Activated CD8-positive, alpha-beta memory T cell treated with anti-CD3 and anti-CD28 coated beads, Interleukin-2, amount 10 ng/mL, durations not matched to agents 7 days and 5 days (primary cell): ENCODE measurements at regions not wholly inside any gene's neighbourhood (a gene's known extent, or its start where the extent isn't known, plus 50 kb on each side); places are given as distances from the start of the nearest gene placed in this dataset.

ENCODE experiments used
- ATAC-seq: fragments of 150-1000 bp; cut with Tn5 transposase; one replicate; pipeline ENCODE4 v1.10.0; 2021; ENCODE audit warnings: moderate library complexity
- CTCF ChIA-PET: fragments of 350-600 bp; sonication (Branson Sonifier 250); formaldehyde crosslinking; loops from one replicate; lab custom pipeline; 2021; ENCODE audit warnings: antibody characterized with exemption; lab: Charles Lee
- DNase-seq: peaks from one replicate; pipeline ENCODE4 v3.0.0-alpha.2; 2020
- H3K27ac Mint-ChIP-seq: one replicate; pipeline ENCODE4 v1.8.0; 2021; ENCODE audit warnings: mild to moderate bottlenecking, mixed read lengths
- H3K27me3 Mint-ChIP-seq: one replicate; pipeline ENCODE4 v1.8.0; 2021; ENCODE audit warnings: mixed read lengths
- H3K36me3 Mint-ChIP-seq: one replicate; pipeline ENCODE4 v1.8.0; 2021; ENCODE audit warnings: mild to moderate bottlenecking, mixed read lengths
- H3K4me1 Mint-ChIP-seq: one replicate; pipeline ENCODE4 v1.8.0; 2021; ENCODE audit warnings: mixed read lengths
- H3K4me3 Mint-ChIP-seq: one replicate; pipeline ENCODE4 v1.8.0; 2021; ENCODE audit warnings: mild to moderate bottlenecking, moderate library complexity, mixed read lengths
- H3K9me3 Mint-ChIP-seq: one replicate; pipeline ENCODE4 v1.8.0; 2022; ENCODE audit warnings: low read depth, mixed read lengths

DNA sequence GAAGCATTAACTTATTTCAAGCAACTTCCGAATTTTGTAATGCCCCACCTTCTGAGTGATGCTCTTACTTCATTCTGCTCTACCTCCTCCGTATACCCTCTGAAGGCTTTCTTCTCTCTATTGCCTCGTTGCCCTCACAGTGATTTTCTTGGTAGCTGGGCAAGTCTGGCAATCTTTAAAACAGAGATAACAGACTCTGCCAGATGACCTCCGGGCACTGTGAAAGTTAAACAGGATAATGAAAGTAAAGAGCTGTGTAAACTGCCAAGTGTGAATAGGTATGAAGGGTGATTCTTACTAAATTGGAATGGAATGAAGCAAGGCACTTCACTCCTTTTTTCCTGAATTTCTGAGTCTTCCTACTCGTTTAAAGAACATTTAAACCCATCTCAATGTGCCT, 207.3 kb upstream of the GYPC start:
- no peak for DNase-seq
- ATAC-seq, result no peak
- CTCF ChIA-PET, result no interaction called here
- no peaks in the 10 kb centered on the region for H3K4me1 Mint-ChIP-seq
- H3K36me3 Mint-ChIP-seq, result no peaks in the 10 kb centered on the region
- H3K27ac Mint-ChIP-seq, result no peak overlapping the region
- no peak overlapping the region for H3K4me3 Mint-ChIP-seq
- no peaks in the 10 kb centered on the region for H3K9me3 Mint-ChIP-seq
- H3K27me3 Mint-ChIP-seq, result no peaks in the 10 kb centered on the region

DNA sequence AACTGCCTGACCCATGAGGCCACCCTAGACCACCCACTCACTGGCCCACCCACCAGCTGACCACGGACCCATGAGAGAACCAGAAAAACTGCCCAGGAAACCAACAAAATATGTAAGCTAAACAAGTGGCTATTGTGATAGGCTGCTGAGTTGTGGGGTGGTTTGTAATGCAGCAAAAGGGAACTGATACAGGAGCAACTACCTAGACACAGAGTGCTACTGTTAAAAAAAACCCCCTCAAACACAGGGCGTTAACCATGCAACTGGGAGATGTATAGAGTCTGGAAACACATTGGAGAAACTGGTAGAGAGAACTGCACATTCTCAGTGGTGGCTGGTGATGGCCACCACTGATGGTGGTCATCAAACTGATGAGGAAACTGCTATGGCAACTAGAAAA, 206.3 kb upstream of the GYPC start:
- Mint-ChIP-seq H3K27ac (no peak overlapping the region), H3K4me3 (no peak overlapping the region), H3K9me3 (no peaks in the 10 kb centered on the region), H3K27me3 (no peaks in the 10 kb centered on the region), H3K4me1 (no peaks in the 10 kb centered on the region), H3K36me3 (no peaks in the 10 kb centered on the region)
- DNase-seq (no peak), ATAC-seq (no peak)
- CTCF ChIA-PET, result no interaction called here

DNA sequence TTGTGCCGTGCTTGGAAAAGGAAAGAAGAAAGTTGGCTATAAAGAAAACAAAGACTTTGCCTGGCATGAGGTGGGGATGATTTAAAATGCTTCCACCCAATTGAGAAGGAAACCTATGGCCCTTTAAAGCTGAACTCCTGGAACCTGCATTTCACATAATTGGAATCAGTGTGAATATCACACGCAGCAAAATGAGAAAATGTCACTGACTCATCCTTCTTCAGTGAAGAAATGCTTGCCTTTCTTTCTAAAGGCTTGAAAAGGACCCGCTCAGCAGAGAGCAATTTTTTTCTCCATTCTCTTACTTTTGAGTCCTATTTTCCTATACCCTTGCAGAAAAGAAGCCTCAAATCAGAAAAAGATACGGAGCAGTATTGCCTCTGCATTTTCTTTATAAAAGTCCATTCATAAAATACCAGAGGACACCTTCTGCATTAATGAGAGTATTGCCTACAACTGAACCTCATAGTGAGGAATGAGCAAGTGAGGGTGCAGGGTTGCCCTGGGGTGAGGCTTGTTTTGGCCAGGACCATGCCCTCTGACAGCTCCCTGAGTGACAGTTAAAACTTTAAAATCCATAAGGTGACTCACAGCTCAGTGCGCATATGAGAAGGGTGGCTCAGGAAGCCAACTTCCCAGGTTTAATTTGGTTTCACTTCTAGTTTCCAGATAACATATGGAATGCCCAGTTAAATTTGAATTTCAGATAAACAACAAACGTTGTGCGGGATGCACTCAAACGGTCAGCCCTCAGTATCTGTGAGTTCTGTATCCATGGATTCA, 191.9 kb upstream of the GYPC start:
- H3K4me1 Mint-ChIP-seq, result peaks cover 5% of the 10 kb centered on the region
- ATAC-seq (no peak), DNase-seq (no peak)
- no peaks in the 10 kb centered on the region for H3K9me3 Mint-ChIP-seq
- no peaks in the 10 kb centered on the region for H3K36me3 Mint-ChIP-seq
- CTCF ChIA-PET, result no interaction called here
- H3K27me3 Mint-ChIP-seq, result no peaks in the 10 kb centered on the region
- H3K27ac Mint-ChIP-seq, result no peak overlapping the region
- no peak overlapping the region for H3K4me3 Mint-ChIP-seq

DNA sequence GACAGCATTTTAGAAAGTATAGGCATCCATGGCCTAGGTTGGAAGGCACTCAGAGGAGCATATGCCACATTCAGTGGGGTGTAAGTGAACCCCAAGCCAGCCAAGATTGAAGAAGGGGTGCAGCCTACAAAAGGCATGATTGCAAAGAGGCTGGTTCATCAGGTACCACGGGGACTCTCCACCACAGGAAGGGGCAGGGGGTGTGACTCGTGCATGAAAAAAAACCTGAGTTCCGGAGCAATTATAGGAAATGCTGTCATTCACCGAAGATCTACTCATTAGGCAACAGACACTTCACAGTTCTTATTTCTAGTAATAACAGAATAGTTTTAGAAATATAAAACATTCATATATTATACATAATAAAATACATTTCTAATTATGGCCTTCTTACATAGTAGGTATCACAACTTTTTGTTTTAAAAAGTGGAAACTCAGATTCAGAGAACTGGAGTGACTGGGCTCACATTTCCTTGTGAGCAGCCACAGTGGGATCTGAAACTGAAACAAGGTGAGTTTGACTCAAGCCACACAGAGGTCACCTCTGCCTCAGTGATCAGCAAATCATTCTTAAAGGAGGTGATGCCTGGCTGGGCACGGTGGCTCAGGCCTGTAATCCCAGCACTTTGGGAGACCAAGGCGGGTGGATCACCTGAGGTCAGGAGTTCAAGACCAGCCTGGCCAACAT, 188.4 kb upstream of the GYPC start:
- peak; percentile 42 for ATAC-seq
- Mint-ChIP-seq H3K27me3 (peaks cover 4% of the 10 kb centered on the region), H3K4me1 (peaks cover 5% of the 10 kb centered on the region), H3K4me3 (no peak overlapping the region), H3K9me3 (no peaks in the 10 kb centered on the region), H3K27ac (no peak overlapping the region), H3K36me3 (no peaks in the 10 kb centered on the region)
- no peak for DNase-seq
- CTCF ChIA-PET, result no interaction called here

DNA sequence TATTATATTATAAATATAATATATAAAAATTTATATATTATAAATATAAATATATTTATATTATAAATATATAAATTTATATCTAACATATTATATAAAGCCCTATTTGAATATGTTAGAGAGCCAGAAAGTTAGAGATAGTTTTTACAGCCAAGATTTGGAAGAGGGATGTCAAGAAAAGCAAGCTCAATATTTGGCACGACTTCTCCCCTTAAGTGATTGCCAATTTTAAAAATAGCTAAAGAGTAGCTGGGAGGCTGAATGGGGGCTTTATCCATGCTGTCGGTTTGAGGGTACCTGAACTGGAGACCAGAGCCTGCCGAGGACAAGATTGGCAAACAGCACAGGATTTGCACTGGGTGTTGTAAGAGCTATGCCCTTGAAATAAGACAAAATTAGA, 180.9 kb upstream of the GYPC start:
- Mint-ChIP-seq H3K9me3 (no peaks in the 10 kb centered on the region), H3K4me1 (no peaks in the 10 kb centered on the region), H3K4me3 (no peak overlapping the region), H3K27ac (no peak overlapping the region), H3K36me3 (no peaks in the 10 kb centered on the region), H3K27me3 (peaks cover 12% of the 10 kb centered on the region)
- CTCF ChIA-PET, result no interaction called here
- no peak for DNase-seq
- ATAC-seq, result no peak

DNA sequence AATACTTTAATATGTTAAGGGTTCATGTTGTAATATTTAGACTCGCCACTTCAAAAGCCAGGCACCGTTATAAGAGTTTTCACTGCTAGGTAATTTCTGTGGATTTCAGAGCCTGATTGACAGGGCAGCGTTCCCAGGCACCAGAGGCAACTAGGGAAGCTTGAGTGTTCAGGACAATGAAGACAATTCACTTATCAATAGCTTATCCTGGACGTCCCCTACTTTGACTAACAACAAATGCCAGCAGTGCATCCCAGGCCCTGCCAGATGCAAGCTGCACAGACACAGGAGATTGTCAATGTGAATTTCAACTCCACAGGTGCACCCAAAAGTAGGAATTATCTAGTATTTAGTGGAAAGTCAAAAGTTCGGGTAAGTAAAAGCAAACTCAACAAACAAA, 179.3 kb upstream of the GYPC start:
- DNase-seq (no peak), ATAC-seq (no peak)
- no peaks in the 10 kb centered on the region for H3K9me3 Mint-ChIP-seq
- H3K36me3 Mint-ChIP-seq, result no peaks in the 10 kb centered on the region
- CTCF ChIA-PET, result no interaction called here
- peaks cover 8% of the 10 kb centered on the region for H3K27me3 Mint-ChIP-seq
- H3K27ac Mint-ChIP-seq, result no peak overlapping the region
- H3K4me3 Mint-ChIP-seq, result no peak overlapping the region
- no peaks in the 10 kb centered on the region for H3K4me1 Mint-ChIP-seq

DNA sequence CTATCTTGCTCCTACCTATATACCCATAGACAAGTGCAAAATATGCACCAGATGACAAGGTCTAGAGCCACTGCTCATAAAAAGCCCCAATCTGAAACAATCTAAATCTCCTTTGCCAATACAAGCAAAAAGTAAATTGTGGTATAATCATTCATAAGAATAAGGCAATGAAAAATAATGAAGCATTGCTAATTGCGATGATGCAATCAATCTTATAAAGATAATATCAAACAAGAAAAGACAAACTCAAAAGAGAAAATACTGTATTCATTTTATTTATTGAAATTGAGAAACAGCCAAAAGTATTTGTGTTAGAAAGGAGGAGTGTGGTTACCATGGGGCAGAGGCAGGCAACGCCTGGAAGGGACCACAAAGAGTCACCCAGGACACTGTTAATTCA, 175.9 kb upstream of the GYPC start:
- no peak overlapping the region for H3K4me3 Mint-ChIP-seq
- H3K36me3 Mint-ChIP-seq, result no peaks in the 10 kb centered on the region
- DNase-seq, result no peak
- peaks cover 10% of the 10 kb centered on the region for H3K27me3 Mint-ChIP-seq
- H3K4me1 Mint-ChIP-seq, result no peaks in the 10 kb centered on the region
- CTCF ChIA-PET, result no interaction called here
- ATAC-seq, result no peak
- no peaks in the 10 kb centered on the region for H3K9me3 Mint-ChIP-seq
- no peak overlapping the region for H3K27ac Mint-ChIP-seq

DNA sequence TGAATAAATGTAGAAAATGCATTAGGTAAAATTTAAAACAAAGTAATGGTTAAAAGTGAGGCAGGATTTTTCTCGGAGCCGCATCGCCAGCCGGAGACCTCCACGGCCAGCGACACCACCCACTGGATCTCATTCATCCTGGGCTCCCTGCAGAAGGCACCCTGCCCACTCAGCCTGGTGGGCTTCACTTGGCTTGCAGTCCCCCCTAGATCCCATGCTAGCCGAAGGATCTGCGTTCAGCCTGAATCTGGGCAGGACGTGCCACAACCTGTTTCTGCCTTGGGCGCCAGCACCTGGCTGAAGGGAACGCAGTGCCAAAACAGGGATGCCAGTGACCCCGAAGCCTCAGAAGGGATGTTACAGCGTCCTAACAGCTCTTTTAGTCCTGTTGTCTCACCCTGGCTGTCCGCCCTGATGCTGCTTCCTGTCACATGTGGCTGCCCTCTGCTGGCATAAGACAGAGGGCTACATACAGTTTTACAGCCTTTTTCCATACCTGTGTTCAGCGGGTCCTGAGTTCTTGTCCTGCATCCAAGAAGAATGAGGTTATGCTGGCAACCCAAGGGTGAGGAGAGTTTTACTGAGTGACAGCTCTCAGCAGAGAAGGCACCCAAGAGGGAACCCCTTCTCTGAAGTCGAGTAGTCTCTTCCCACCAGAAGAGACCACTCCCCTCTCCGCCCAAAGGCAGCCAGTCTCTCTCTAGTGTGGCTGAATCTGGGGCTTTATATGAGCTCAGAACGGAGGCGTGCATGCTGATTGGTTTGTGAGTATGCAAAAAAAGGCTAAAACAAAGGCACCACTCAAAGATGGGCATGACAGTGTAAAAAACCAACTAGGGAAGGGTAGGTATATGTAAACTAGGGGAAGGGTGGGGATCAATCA, 173.1 kb upstream of the GYPC start:
- Mint-ChIP-seq H3K9me3 (no peaks in the 10 kb centered on the region), H3K27ac (no peak overlapping the region), H3K36me3 (no peaks in the 10 kb centered on the region), H3K4me1 (no peaks in the 10 kb centered on the region), H3K4me3 (no peak overlapping the region), H3K27me3 (peaks cover 7% of the 10 kb centered on the region)
- DNase-seq (no peak), ATAC-seq (no peak)
- CTCF ChIA-PET, result no interaction called here

DNA sequence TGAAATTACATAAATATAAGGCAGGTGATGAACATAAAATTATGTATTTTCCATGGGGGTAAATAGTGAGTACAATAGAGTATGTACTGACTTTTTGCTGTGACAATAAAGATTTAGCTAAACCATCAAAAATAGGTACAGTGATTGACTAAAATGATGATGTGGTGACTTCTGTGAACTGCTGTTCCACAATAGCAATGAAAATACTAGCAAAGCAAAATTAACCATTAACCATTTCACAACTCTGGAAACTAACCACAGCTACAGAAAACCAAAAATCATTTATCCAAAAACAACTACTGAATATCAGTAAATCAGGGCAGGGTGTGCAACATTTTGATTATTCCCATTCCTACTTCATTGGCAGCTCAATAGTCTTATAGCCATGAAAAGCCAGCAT, 161.4 kb upstream of the GYPC start:
- no peak overlapping the region for H3K27ac Mint-ChIP-seq
- CTCF ChIA-PET, result no interaction called here

DNA sequence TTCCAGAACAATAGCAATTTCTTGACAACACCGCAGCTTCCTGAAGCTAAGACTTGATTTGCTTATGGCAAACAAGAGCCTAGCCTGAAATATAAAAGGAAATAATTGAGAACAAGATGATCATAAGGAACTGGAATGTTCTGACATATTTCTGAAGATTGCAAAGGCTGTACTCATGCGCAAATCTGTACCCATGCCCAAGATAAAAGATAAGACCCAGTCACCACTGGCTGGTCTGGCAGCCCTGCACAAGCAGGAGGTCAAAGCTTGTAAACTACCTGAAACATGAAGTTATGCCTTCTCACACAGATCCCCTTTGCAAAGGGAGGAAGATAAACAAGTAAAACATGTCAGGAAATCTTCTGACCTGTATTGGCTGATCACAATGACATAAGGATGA, 160.8 kb upstream of the GYPC start:
- no peak overlapping the region for H3K4me3 Mint-ChIP-seq
- no peak overlapping the region for H3K27ac Mint-ChIP-seq
- peaks cover 4% of the 10 kb centered on the region for H3K27me3 Mint-ChIP-seq
- ATAC-seq, result no peak
- peaks cover 5% of the 10 kb centered on the region for H3K9me3 Mint-ChIP-seq
- CTCF ChIA-PET, result no interaction called here
- DNase-seq, result no peak
- H3K36me3 Mint-ChIP-seq, result no peaks in the 10 kb centered on the region
- no peaks in the 10 kb centered on the region for H3K4me1 Mint-ChIP-seq

More for the DNA sequence above, 161.4 kb upstream of the GYPC start:
- H3K36me3 Mint-ChIP-seq, result no peaks in the 10 kb centered on the region
- no peak for ATAC-seq
- peaks cover 4% of the 10 kb centered on the region for H3K27me3 Mint-ChIP-seq
- no peak for DNase-seq
- H3K9me3 Mint-ChIP-seq, result peaks cover 5% of the 10 kb centered on the region
- H3K4me3 Mint-ChIP-seq, result no peak overlapping the region
- no peaks in the 10 kb centered on the region for H3K4me1 Mint-ChIP-seq

DNA sequence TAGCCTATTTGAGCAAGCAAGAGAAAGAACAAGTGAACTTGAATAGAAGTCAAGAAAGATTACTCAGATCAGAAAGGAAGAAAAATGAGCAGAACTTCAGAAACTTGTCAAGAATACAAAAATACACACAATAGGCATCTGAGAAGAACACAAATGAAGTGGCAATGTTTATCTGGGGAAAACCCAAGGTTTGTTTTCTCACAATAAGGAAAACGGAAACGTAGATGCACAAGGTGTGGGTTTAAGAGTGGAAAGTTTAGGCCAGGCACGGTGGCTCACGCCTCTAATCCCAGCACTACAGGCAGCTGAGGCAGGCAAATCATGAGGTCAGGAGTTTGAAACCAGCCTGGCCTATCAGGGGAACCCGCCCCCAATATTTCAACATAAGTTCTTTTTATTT, 159.5 kb upstream of the GYPC start:
- Mint-ChIP-seq H3K27ac (no peak overlapping the region), H3K27me3 (peaks cover 6% of the 10 kb centered on the region), H3K4me3 (no peak overlapping the region), H3K36me3 (no peaks in the 10 kb centered on the region), H3K9me3 (peaks cover 5% of the 10 kb centered on the region), H3K4me1 (no peaks in the 10 kb centered on the region)
- CTCF ChIA-PET, result no interaction called here
- DNase-seq (no peak), ATAC-seq (no peak)

DNA sequence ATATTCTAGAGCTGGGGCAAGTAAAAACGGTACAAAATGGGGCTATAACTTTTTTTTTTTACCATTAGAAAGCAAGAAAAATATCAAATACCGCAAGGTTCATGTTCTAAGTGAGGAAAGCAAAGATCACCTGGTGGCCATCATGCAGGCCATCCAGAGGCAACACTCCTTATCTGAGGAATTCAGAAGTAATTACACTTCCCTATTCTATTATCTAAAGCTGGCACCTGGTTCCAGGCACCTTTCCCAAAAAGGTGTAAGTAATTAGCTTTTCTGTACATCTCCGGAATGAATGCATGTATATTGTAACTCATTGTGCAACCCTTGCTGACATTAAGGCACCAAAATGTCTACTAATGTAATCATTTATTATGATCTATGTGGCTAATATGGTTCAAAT, 152.5 kb upstream of the GYPC start:
- DNase-seq (no peak), ATAC-seq (no peak)
- peaks cover 8% of the 10 kb centered on the region for H3K27me3 Mint-ChIP-seq
- no peak overlapping the region for H3K27ac Mint-ChIP-seq
- H3K4me3 Mint-ChIP-seq, result no peak overlapping the region
- H3K36me3 Mint-ChIP-seq, result no peaks in the 10 kb centered on the region
- H3K4me1 Mint-ChIP-seq, result no peaks in the 10 kb centered on the region
- CTCF ChIA-PET, result no interaction called here
- H3K9me3 Mint-ChIP-seq, result no peaks in the 10 kb centered on the region

DNA sequence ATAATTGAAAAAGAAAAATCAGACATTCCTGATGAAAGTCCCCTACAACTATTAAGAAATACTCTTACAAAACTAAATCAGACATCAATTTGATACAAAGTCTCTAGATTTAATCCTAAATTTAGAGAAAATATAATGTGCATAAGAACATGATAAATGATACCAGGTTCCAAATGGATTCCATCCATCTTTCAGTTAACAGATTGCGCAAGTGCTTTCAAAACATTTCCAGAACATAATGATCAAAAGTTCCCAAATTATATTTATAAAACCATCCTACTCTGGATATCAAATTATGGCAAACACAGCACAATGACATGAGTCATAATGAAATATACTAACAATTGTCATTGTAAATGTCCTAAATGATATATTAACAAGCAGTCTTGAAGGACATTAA, 151.0 kb upstream of the GYPC start:
- Mint-ChIP-seq H3K4me3 (no peak overlapping the region), H3K4me1 (no peaks in the 10 kb centered on the region), H3K27ac (no peak overlapping the region), H3K27me3 (peaks cover 8% of the 10 kb centered on the region), H3K9me3 (no peaks in the 10 kb centered on the region), H3K36me3 (no peaks in the 10 kb centered on the region)
- no peak for ATAC-seq
- no peak for DNase-seq
- CTCF ChIA-PET, result no interaction called here

DNA sequence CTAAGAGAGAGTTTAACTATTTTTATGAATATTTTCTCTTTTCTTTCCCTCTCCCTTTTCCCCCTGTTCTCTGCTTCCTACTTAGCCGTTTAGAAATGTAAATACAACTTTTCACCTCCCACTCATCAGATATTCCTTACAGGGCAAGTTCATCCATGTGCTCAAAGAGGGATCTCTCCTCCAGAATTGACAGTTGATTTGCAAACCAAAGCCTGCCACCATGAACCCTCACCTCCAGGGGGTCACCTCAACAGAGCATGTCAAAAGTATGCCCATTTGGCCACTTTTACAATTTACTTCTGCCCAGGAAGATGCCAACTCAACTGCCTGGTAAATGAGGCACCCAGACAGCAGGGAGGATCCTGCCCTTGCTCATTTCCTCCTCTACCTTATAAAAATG, 149.2 kb upstream of the GYPC start:
- H3K36me3 Mint-ChIP-seq, result no peaks in the 10 kb centered on the region
- H3K4me3 Mint-ChIP-seq, result no peak overlapping the region
- H3K4me1 Mint-ChIP-seq, result no peaks in the 10 kb centered on the region
- no peak for DNase-seq
- peaks cover 4% of the 10 kb centered on the region for H3K27me3 Mint-ChIP-seq
- H3K27ac Mint-ChIP-seq, result no peak overlapping the region
- CTCF ChIA-PET, result no interaction called here
- no peaks in the 10 kb centered on the region for H3K9me3 Mint-ChIP-seq
- ATAC-seq, result no peak
